HEK293 (cell line): ENCODE measurements at regions not wholly inside any gene's neighbourhood (a gene's known extent, or its start where the extent isn't known, plus 50 kb on each side); places are given as distances from the start of the nearest gene placed in this dataset.

ENCODE experiments used
- HOXA7 ChIP-seq: sonication (generic); formaldehyde crosslinking; IDR thresholded peaks from 2 replicates; pipeline ENCODE4 v1.8.1; 2022; ENCODE audit warnings: missing genetic modification reagents, borderline replicate concordance
- REST ChIP-seq: fragments of 450-650 bp; formaldehyde crosslinking; IDR thresholded peaks from 2 replicates; pipeline ENCODE4 v1.5.1; 2016; ENCODE audit warnings: missing biosample characterization, missing genetic modification characterization
- TRIM28 ChIP-seq: IDR thresholded peaks from 2 replicates; pipeline ENCODE4 v1.6.1; 2011; ENCODE audit warnings: low read length, control low read depth, borderline replicate concordance
- ZBTB7A ChIP-seq: fragments of 450-650 bp; formaldehyde crosslinking; IDR thresholded peaks from 2 replicates; pipeline ENCODE4 v1.5.1; 2016; ENCODE audit warnings: low read depth, missing biosample characterization, missing genetic modification characterization
- ZFP69B ChIP-seq: fragments of 450-650 bp; formaldehyde crosslinking; IDR thresholded peaks from 2 replicates; pipeline ENCODE4 v1.5.1; 2016; ENCODE audit warnings: missing biosample characterization, missing genetic modification characterization
- ZNF133 ChIP-seq: fragments of 450-650 bp; formaldehyde crosslinking; IDR thresholded peaks from 2 replicates; pipeline ENCODE4 v1.5.1; 2016; ENCODE audit warnings: missing biosample characterization, missing genetic modification characterization
- ZNF362 ChIP-seq: fragments of 450-650 bp; formaldehyde crosslinking; IDR thresholded peaks from 2 replicates; pipeline ENCODE4 v1.5.1; 2016; ENCODE audit warnings: missing biosample characterization, missing genetic modification characterization
- ZNF830 ChIP-seq: fragments of 450-650 bp; IDR thresholded peaks from 2 replicates; pipeline ENCODE4 v1.5.0; 2018; ENCODE audit warnings: missing biosample characterization, missing genetic modification characterization, low read depth, mild to moderate bottlenecking, moderate library complexity
- ZNF837 ChIP-seq: fragments of 450-650 bp; formaldehyde crosslinking; IDR thresholded peaks from 2 replicates; pipeline ENCODE4 v1.5.1; 2016; ENCODE audit warnings: missing biosample characterization, missing genetic modification characterization
- ZSCAN18 ChIP-seq: fragments of 450-650 bp; formaldehyde crosslinking; IDR thresholded peaks from 2 replicates; pipeline ENCODE4 v1.5.1; 2016; ENCODE audit warnings: missing biosample characterization, missing genetic modification characterization
- TF ChIP-seq, protein P1 (sequence below): fragments of 450-650 bp; formaldehyde crosslinking; IDR thresholded peaks from 2 replicates; pipeline ENCODE4 v1.5.1; 2016; ENCODE audit warnings: missing biosample characterization, missing genetic modification characterization
- TF ChIP-seq, protein P2 (sequence below): fragments of 450-650 bp; formaldehyde crosslinking; IDR thresholded peaks from 2 replicates; pipeline ENCODE4 v1.5.1; 2016; ENCODE audit warnings: missing biosample characterization, missing genetic modification characterization

DNA sequence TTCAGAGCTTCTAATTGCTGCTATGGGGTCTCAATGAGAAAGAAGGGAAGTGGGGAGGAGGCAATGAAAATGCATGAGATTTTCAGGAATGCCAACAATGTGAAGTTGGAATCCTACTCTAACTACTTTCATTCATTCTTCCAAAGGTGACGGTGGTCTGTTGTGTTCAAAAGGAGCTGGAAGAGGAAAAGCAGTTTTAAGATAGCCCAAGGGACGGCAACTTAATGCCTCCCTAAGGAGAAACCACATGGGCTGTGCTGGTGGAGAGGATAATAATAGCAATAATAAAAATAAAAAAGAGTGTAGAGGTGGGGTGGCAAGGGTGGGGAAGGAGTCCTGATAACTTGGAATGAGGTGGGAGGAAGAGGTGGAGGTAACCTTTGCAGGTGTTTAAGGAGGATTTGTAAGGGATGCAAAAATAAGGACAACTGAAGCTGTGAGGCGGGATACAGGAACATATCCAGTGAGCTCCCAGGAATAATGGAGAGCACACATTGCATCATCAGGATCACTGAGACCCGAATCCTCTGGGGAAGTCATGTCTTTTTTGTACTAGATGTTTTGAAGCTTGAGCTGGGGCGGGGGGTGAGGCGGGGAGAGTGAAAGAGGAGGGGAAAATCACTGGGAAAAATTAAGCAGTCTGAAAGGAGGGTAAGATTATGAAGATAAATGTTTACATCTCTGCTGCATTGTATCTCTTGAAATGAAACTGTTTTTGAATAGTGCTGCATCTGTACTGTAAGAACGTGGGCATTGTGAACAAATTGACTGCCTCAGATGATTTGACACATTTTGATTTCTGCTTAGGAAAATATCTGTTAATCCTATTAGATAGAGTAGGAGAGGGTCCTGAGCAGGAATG lies 120.1 kb upstream of the TMEM161B start:
- TF ChIP-seq ZBTB7A (tag by site-specific recombination) (no peak), REST (tag by site-specific recombination) (no peak), ZNF837 (tag by site-specific recombination) (no peak), HOXA7 (CRISPR knock-in tag) (no peak), TRIM28 (no peak), ZNF133 (tag by site-specific recombination) (no peak), ZNF362 (no peak), ZNF830 (tag by site-specific recombination) (no peak), ZFP69B (tag by site-specific recombination) (no peak), ZSCAN18 (tag by site-specific recombination) (no peak)
- TF ChIP-seq, protein P1, sequence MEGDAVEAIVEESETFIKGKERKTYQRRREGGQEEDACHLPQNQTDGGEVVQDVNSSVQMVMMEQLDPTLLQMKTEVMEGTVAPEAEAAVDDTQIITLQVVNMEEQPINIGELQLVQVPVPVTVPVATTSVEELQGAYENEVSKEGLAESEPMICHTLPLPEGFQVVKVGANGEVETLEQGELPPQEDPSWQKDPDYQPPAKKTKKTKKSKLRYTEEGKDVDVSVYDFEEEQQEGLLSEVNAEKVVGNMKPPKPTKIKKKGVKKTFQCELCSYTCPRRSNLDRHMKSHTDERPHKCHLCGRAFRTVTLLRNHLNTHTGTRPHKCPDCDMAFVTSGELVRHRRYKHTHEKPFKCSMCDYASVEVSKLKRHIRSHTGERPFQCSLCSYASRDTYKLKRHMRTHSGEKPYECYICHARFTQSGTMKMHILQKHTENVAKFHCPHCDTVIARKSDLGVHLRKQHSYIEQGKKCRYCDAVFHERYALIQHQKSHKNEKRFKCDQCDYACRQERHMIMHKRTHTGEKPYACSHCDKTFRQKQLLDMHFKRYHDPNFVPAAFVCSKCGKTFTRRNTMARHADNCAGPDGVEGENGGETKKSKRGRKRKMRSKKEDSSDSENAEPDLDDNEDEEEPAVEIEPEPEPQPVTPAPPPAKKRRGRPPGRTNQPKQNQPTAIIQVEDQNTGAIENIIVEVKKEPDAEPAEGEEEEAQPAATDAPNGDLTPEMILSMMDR (tag by site-specific recombination), result no peak
- TF ChIP-seq, protein P2, sequence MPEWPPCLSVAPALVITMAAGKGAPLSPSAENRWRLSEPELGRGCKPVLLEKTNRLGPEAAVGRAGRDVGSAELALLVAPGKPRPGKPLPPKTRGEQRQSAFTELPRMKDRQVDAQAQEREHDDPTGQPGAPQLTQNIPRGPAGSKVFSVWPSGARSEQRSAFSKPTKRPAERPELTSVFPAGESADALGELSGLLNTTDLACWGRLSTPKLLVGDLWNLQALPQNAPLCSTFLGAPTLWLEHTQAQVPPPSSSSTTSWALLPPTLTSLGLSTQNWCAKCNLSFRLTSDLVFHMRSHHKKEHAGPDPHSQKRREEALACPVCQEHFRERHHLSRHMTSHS (tag by site-specific recombination), result no peak
